NCI-H146 treated with DMSO at 0.1 percent for 48 hours (cell line): ENCODE measurements at regions not wholly inside any gene's neighbourhood (a gene's known extent, or its start where the extent isn't known, plus 50 kb on each side); places are given as distances from the start of the nearest gene placed in this dataset.

ENCODE experiments used
- DNase-seq: peaks from one replicate; lab custom pipeline; 2025; ENCODE audit not compliant: unreplicated experiment; lab: John Stamatoyannopoulos, UW

DNA sequence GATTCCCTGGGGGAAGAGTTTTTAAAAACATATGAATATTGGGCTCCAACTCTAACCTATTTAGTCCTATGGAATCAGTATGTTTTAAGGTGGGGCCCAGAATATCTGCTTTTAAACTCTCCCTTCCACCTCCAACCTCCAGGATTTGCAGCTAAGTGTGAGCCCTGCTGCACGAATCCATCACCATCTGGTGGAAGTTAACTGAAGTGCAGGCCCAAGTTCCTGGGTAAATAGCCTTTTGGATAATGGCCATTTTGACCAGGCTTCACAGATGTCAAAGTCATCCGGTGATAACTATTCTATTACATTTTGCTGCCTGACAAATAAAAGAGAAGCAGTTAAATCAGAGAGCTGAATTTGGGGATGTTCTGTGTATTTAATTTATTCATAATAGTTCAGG is 58.1 kb upstream of the RMST start:
- DNase-seq = peak; percentile 35

DNA sequence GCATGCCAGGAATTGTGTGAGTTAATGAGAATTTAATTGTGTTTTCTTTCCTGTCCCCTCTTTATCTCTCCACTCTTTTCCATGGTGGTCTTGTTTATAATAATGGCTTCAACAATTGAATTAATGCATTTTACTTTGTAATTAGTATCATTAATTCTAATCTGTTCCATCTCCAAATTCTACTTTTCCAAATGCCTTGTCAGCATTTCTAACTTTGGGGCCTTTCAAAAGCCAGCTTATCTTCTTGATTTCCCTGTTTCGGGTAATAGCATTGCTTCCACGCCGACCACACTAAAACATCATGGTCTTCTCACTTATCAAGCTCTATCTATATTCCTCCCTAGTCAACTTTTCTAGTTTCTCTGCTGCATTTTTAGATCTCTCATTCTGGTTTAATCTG is 54.2 kb upstream of the RMST start:
- no peak for DNase-seq

DNA sequence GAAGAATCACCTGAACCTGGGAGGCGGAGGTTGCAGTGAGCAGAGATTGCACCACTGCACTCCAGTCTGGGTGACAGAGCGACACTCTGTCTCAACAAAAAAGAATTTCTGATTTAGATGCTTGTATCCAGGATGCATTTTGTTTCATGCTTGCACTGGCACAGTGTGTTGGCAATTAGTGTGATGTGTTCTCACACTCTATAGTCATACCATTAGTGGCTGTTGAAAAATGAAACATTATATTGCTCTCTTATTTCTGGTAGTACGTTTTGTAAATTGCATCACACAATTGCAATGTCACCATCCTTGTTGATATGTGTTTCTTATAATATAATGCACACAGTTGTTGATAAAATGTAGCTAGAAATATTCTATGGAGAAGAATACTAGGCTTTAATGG is 51.3 kb upstream of the RMST start:
- no peak for DNase-seq
